Peyer's patch (tissue), 4 donors: ENCODE measurements at regions not wholly inside any gene's neighbourhood (a gene's known extent, or its start where the extent isn't known, plus 50 kb on each side); places are given as distances from the start of the nearest gene placed in this dataset.

Experiments
- CTCF ChIP-seq, 6 experiments: fragments of 450-650 bp in 4 of 6; fragments of 200-600 bp in 2 of 6; sonication (generic) in 1 of 6; IDR thresholded peaks; one replicate each; pipeline ENCODE4 v1.5.1; 2017 to 2019; ENCODE audit warnings: antibody characterized with exemption in 6 of 6, mild to moderate bottlenecking in 3 of 6, moderate library complexity in 1 of 6
- POLR2A ChIP-seq, 2 donors: fragments of 450-650 bp; IDR thresholded peaks; one replicate each; pipeline ENCODE4 v1.5.1; 2017; ENCODE audit warnings: antibody characterized with exemption in 2 of 2, mild to moderate bottlenecking in 2 of 2, moderate library complexity in 2 of 2

- TF ChIP-seq CTCF (IDR thresholded peaks at IDR 0.05) (no peak), POLR2A (IDR thresholded peaks at IDR 0.05) (no peak)
Observed at GRCh38 chr5:58393716-58394115, 66.2 kb downstream of the PLK2 start.
